NCI-H146 treated with DMSO at 0.1 percent for 48 hours (cell line): ENCODE measurements at regions not wholly inside any gene's neighbourhood (a gene's known extent, or its start where the extent isn't known, plus 50 kb on each side); places are given as distances from the start of the nearest gene placed in this dataset.
"Not testable (repeated sequence)": the region's sequence is repeated elsewhere in the genome, so short reads cannot be mapped to it uniquely, and the experiment has no call there.

ENCODE experiments used
- DNase-seq: peaks from one replicate; lab custom pipeline; 2025; ENCODE audit not compliant: unreplicated experiment; lab: John Stamatoyannopoulos, UW

DNA sequence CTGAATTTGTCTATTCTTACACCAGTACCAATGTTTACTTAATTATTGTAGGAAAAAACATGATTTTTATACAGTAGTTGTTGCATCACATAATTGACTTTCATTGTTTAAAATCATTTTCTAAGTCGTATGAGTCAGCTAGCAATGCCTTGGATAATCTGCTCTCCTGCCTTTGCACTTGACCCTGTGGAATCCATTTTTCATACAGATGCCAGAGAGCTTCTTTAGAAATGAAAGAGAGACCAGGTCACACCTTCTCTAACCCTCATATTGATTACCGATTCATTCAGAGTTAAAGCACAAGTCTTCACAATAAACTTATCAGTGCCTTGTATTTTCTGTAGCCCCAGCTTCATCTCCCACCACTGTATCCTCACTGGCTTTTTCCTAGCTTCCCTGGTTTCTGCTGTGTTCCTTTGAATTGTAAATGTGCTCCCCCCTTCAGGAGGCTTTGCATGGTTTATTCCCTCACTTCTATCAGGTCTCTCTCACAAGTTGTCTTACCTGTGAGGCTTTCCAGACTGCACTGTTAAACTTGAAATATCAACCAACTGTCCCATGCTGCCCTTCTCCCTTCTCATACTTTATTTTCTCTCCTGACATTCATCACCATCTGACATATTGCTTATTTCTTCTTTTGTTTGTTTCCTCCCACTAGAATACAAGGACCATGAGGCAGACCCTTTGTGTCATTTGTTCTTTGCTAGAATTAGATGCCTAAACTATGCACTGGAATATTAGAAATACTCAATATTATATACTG, 662.0 kb upstream of the GBE1 start:
- DNase-seq = no peak

DNA sequence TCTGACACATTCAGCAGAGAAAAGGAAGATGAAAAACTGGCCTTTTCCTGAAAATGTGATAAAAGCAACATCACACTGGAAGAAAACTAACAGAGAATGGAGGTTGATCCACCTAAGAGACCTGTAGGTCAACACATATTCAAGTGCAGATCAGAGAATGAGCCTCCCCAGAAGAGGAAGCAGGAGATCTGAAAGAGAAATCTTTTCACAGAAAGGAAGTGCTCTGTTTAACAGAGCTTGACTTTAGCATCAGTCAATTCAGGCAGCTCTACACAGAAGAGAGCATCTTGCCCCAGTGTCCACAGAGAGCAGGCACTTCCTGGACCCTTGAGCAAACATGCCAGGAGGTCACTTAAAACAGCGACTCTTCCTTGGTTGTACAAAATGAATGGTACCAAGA, 655.4 kb upstream of the GBE1 start:
- DNase-seq = no peak

DNA sequence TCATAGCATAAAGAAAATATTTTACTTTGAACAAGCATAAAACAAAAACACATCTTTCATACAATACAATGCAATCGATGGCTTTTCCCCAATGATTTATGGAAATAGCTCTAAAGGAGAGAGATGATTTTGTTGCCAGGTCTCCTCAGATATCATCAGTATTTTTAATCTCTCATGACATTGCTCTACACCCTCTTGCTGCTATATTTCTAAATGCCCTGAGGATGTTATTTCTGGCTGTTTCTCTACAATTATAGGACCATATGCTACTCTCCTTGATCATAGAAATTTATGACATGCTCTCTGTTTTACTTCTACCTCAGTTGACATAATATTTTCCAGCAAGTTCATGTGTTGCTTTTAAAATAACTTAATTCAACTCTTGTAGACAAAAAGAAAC, 654.9 kb upstream of the GBE1 start:
- DNase-seq = no peak

DNA sequence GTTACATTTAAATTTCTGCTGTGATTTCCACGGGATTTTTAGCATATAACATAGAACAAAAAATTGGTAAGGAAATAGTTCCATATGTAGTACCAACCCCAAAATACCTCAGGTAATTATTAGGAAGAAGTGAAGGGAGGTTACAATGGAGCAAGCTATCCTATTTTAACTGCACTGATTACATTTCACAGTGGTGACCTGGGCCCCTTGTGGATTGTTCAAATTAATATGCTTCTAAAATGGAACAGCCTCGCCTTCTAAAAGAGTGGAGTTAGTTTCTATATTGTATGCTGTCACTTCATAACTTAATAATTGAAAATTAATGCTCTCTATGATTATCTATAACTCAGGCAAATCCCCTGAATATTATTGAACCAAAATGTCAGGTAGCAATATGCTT, 651.7 kb upstream of the GBE1 start:
- DNase-seq = no peak

DNA sequence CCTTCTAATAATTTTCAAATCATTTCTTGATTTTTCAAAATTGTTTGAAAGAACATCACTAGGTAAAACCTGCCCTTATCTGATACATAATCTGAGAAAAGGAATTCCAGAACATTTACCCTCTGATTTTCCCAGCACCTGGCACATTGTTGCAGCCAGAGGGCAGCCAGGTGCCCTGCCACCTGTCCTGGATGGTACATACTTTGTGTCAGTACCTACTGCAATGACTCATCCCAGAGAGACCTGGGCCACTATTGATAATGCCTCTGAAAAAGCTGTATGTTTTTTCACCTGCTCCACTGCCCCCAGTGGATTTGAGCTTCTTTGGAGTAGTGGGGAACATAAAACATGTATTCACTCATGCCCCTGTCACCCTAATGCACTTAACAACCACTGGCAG, 648.9 kb upstream of the GBE1 start:
- DNase-seq = no peak

DNA sequence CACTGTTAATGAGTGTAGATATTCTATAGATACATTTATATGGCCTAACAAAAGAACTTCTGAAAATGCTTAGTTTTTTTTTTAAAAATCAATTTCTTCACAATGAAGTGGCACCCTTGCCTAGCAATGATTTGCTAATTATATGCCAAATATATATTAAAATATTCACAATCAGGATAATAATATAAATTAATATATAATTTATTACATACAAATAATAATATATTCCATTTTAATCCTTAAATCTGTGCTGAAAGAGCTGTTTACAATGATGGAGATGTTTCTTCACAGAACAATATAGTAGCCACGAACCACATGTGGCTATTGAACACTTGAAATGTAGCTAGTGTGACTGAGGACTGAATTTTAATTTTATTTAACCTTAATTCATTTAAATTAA, 648.4 kb upstream of the GBE1 start:
- DNase-seq = no peak

DNA sequence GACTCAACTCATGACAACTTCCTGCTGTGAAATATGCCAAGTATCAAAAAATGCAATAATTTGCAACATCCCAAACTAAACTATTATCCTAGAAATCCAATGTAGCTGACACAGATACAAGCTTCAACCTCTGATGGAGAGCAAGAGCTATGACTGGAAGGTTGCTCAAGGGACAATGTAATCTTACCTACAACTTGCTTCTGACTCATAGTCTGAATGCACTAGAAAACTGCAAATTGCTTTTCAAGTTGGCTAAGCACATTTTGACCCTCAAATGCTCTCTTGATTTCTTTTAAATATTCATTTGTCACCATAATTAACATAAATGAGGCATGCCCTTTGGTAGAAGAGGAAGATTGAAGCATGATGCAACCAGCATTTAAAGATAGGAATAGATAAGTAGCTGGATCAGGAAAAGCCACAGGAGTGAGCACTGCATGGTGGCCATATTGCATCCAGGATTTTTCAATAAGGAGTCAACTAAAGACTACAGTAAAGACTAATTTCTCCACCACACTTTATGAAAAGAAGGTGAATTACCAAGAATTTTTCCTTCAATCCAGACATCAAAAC, 630.8 kb upstream of the GBE1 start:
- DNase-seq = no peak

DNA sequence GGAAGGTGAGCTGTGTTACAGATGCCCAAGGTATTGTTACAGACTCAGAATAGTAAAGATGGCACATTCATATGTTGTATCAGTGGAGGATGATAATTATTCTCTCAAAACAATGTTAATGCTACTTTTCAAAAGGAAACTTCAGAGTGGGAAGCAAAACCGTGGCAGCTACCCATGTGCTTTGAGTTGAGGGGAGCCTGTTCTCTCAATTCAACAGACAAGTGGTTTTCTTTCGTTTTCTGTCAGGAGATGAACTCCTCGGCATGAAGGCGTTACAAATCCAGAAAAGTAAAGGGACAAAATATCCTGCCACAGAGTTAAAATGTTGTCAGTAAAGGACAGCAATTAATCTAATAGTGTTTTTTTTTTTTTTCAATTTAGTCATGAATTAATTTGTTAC, 629.4 kb upstream of the GBE1 start:
- DNase-seq = no peak

DNA sequence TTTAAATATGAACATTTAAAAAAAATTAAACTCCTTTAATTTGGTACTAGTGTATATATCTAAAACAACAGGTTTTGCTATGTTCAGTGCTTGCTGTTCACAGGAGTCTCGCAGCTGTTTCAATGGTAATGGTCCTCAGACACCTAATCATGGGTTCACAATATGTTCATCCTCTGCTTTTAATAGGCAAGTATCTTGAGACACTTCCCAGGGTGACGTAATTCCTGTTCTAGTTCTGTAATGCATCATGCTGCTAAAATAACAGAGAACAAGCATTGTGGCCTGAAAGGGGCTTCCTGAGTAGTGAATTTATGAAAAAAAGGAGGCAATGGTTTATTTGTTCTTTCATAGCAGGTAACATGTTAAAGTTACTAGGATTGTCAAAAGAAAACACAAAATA, 625.2 kb upstream of the GBE1 start:
- no peak for DNase-seq

DNA sequence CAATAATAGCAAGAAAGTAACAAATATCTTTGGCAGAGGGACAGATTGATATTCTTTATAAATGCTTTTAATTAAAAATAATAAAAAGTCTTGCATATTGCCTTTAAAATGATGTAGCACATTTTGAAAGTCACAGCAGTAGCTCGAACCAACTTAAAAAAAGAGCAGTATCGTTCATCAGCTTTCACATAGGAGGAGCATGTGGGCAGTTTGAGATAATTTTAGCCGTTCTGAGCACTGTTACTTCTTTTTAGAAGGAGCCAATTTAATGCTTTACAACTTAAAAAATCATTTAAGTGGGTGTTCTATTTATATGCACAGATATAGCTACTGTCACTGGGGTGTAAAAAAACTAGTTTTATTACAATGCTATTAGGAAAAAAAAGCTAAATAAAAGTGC, 622.7 kb upstream of the GBE1 start:
- no peak for DNase-seq

DNA sequence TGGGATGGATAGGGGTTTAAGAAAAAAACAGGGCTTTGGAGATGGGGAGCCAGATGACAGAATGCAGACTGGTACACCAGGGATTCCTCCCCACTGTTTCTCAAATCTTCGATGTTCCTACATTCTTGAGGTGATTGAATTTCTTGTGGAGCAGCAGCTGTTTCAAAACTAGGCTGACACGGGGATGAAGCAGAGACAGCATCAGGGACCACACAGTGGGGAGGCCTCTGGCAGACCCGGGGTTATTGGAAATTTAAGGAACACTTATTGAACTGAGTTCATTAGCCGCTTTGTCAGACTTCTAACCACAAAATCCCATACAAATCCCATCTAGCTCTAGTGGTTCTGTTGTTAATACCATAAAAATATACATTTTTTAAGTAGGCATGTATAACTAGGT, 621.4 kb upstream of the GBE1 start:
- DNase-seq = no peak

DNA sequence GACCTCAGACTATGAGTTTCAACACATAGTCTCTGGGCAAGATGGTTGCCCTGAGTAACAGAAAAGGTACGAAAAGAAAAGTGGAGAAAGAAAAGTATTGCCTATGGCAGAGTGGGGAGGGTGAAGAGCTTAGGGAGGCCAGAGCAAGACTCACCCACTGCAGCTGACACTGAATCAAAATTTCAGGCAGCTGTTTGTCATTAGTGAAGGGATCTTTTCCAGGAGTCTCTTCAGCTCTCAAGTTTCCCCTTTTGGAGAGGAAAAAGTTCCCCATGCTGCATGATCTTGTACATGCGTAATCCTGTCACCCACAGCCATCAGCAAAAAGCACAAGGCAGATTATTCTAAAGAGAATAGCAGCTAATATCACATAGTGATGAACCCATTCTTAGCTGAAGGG, 616.9 kb upstream of the GBE1 start:
- DNase-seq = no peak

DNA sequence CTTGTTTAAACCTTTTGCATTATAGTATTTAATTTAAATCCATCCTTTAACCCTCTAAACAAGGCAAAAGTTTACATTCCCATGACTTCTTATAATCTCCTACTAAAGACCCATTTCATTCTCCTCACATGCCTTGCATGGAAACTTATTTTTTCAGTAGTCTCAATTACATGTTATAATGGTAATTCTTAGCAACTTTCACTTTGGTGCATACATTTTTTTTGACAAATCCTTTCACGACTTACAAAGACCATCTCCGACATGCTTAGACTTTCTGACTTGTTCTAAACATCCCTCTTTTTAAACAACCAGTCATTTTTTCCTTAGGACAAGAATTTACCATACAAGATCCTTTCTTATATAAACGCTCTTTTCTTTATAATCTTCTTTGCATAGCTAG, 615.4 kb upstream of the GBE1 start:
- DNase-seq = no peak

DNA sequence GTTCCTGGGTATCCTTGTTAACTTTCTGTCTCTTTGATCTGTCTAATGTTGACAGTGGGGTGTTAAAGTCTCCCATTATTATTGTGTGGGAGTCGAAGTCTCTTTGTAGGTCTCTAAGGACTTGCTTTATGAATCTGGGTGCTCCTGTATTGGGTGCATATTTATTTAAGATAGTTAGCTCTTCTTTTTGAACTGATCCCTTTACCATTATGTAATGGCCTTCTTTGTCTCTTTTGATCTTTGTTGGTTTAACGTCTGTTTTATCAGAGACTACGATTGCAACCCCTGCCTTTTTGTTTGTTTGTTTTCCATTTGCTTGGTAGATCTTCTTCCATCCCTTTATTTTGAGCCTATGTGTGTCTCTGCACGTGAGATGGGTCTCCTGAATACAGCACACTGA, 612.4 kb upstream of the GBE1 start:
- DNase-seq = not testable (repeated sequence)

DNA sequence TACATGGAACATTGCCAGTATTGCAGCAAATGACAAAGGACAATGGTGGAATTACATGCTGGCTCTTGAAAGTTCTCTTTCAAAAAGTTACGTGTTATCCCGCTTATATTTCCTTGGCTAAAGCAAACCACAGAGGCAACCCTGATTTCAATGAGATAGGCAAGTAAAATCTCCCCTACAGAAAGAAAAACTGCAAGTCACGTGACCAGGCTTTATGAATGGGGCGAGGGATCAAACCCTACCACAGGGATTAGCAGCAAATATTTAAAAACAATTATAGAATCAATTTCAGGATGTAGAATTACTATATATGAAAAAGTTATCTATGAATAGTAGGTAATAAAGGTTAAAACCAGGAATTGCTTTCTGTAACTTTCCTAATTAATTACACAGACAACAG, 603.4 kb upstream of the GBE1 start:
- DNase-seq = no peak

DNA sequence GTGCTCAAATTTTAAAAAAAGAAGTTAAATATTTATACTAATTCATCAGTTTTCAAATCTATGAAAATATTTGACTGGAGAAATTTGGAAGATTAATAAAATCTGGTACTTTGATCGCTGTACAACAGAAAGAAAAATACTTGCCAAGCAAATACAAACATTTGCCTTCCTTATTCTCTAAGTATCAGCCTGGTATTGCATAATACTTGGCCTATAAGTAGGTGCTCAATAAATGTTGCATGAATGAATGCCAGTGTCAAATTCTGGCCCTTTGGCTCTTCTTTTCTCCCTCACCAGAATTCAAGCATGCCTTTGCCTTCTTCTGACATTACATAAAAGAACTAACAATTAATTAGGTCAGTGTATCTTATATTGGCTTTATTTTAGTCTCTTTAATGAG, 601.7 kb upstream of the GBE1 start:
- DNase-seq = no peak

DNA sequence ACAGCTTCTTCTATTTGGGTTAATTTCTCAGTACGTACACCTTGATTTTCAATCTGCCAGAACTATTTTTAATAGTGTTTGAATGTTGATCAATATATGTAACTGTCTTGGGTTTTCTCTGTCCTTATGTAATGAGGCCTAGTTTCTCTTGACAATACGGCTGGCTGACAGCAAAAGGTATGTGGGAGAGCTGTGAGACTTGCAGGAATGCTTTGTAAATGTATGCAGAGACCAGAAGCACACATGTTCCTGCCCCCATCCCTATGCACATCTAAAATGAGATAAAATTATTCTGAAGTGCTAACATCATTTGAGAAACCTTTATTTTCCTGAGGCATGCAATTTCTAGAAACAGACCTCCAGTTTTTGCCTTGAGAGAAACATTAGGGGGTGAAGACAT, 593.8 kb upstream of the GBE1 start:
- DNase-seq = no peak

DNA sequence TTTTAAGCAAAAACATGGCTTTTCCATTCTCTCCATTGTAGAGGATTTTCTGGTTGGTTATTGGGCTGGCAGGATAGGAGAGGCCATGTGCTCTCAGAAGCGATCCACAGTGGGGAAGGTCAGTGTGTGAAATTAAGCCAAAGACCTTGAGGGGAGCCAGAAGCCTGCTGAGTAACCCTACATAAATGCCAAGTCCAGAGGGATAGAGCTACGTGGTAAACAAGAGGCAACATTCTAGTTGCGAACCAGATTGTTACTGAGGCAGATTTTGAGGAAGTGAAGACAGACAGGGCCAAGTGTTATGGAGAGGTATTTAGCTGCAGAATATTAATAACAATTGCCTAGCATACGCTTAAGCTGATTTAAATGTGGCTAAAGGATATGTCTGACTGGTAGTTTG, 592.8 kb upstream of the GBE1 start:
- no peak for DNase-seq

DNA sequence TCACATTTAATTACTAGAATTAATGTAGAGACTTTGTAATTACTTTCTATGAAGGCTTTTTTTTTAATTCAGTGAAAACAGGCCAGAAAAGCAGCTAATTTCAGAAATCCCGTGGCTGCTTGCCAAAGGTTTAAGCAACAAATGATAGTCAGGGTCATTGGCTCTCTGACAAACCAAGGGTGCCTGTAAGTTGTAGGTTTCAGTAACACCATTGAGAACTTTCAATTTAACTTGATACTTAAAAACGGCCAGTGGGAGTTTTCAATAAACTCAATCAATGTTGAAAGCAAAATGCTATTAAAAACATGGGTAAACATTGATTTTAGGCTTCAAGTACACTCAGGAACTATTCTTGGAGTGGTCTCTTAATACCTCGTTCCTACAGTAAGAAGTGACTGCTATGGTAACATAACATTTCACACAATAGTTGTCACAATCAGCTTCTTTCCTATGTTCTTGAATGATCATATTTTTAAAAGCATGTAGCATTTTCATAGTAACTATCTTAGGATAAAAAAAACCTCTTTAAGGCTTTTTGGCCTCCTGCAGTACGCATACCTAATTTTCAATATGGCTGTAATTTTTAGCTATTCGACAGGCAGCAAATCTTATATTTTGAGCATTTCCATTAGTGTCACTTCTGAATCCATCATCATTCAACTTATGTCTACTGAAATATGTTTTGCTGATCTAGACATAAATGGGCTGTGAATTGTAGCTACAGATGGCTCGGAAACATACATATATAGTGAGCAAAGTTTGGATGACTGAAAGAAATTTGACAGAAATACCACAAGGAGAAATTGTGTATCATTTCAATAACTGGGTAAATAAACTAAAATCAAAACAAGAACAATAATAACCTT, 592.1 kb upstream of the GBE1 start:
- no peak for DNase-seq

DNA sequence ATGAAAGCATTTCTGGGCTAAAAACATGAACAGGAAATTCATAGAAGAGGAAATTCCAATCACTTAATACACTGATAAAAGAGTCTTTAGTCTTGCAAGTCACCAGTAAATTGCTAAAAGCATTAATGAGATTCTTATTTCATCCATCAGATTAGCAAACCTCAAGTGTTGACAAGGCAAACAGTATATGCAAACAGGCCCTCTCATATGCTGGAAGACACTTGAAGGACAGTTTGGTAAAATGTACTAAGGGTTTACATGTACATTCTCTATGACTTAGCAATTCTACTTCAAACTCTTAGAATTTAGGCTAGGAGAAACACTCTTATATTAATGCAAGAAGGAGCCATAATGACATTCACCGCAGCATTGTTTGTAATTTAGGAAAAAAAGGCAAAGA, 586.1 kb upstream of the GBE1 start:
- no peak for DNase-seq

DNA sequence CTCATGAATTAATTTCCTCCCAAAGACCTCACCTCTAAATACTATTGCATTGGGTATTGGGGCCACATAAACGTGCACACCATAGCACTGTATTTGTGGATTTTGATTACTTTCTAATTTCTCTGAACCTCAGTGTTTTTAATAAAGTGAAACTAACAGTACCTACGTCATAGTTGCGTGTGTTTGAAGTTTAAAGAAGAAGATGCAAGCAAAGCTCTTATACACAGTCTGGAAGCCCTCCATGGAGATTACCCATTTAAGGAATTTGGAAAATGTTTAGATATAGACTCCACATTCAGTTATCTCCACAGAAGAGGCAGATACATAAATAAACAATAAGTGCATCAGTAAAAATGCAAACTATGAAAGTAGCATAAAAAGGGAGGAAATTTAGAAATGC, 581.1 kb upstream of the GBE1 start:
- no peak for DNase-seq

DNA sequence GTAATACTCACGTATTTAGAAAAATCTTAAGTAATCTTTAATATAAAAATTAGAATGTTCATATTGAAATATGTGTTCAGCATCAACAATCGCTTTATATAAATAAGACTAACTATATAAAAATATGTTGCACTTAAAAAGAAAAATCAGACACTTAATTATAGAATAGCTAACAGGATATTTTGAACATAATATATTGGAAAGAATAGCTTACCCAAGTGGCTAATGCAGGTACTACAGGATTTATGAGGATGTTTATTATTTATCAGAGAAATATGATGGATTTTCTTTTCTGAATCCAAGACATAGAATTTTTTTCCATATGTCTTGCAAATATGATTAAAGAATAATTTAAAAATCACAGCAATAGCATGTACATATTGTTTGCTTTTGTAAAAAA, 567.9 kb upstream of the GBE1 start:
- no peak for DNase-seq
